GM18867 (cell line): ENCODE measurements at regions not wholly inside any gene's neighbourhood (a gene's known extent, or its start where the extent isn't known, plus 50 kb on each side); places are given as distances from the start of the nearest gene placed in this dataset.
"Not testable (repeated sequence)": the region's sequence is repeated elsewhere in the genome, so short reads cannot be mapped to it uniquely, and the experiment has no call there.

Experiments used
- ATAC-seq: cut with Tn5 transposase; IDR thresholded peaks from one replicate; pipeline ENCODE4 v1.9.1; 2021; ENCODE audit warnings: mild to moderate bottlenecking, moderate library complexity; ENCODE audit not compliant: unreplicated experiment

DNA sequence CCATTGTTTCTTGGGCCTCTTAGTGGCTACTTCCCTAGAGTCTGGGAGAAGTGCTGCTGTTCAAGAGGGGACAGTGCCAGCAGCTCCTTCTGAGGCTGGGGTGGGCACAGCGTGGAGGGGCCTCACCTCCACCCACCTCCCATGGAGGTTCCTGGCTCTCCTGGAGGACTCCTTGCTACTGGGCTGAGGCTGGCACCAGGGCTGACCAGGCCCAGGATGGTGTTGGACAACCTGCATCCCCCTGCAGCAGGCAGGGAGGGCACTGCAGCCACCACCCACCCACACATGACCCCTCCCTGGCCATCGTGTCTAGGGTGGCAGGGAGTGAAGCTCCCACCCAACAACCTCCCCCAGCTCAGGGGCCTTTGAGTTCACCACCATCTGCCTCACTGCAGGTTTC lies 1549.3 kb upstream of the USP9Y start:
- ATAC-seq, result not testable (repeated sequence)

DNA sequence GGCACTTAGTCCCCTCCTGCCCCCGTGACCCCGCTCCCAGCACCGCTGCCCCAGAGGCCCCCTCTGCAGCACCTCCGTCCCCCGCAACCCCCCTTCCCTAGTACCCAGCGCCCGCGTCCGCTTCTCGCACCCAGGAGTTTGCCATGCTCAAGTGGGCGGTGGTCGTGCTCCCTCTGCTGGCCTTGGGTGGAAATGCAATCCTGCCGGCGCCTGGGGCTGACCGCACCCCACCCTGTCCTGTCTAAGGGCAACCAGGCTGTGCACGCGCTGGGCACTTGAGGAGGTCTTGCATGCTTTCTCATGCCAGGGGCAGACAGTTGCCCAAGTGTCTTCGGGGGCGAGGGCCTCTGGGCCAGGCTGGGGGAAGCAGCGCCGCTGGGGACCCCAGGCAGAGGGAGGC lies 1544.9 kb upstream of the USP9Y start:
- ATAC-seq, result not testable (repeated sequence)

DNA sequence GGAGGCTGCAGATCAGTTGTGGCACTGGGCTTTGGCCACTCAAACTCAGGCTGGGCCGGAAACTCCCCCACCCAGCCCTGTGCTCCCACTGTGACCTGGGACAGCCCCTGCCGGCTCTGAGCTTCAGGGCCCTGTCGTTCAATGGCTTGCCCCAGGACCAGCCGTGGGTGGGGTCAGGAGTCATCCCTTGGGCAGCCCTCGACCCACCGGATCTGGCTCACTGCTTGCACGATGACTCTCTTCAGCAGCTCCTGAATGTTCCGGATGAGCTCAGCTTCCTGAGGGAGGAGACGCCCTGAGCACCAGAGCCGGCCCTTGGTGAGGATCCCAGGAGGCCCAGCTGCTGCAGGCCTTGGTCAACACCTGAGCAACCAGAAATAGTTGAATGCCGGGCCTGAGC lies 1544.2 kb upstream of the USP9Y start:
- not testable (repeated sequence) for ATAC-seq

DNA sequence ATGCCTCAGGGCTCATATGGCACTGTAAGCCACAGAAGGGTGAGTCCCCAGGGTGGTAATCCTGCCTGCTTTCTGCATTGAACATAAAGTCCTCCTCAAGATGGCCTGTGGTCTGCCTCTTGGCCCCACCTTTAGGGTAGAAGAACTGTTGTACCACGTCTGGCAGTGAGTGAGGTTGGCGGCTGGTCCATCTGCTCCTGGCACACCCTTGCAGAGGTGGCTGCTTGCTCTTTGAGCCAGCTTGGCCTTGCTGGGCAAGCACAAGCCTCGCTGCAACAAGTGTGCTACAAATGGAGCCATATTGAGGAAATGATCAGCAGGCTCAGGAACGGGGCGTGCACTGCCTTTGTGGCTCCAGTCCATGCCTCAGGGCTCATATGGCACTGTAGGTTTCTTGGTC lies 1524.0 kb upstream of the USP9Y start:
- ATAC-seq, result not testable (repeated sequence)

DNA sequence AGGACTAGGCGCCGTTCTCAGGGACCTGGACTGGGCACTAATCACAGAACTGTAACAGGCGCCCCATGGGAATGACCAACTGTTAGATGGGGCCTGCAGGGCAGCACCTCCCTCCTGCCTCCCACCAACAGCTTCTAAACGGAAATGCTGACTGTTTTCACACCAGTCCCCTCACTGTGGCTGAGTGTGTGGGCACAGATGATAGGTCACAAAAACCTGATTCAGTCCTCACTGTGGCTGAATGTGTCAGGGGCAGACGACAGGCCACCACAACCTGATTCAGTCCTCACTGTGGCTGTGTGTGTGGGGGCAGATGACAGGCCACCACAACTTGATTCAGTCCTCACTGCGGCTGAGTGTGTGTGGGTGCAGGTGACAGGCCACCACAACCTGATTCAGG lies 1499.9 kb upstream of the USP9Y start:
- not testable (repeated sequence) for ATAC-seq

DNA sequence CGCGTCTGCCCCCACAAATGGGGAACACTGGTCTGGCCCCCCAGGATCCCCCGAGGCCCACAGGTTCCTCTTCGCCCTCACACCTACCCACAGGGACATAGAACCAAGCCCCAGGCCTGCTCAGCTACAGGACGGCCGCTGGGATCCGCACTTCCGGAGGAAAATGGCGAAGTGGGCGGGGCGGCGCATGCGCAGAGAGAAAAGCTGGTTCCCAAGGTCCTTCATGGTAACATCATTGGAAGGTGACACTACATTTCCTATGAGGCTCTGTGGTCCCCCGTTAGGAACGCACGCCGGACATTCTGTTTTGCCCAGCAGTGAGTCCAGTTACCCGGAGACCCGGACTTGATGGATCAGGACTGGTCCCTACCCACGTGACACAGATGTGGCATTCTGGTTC lies 1486.2 kb upstream of the USP9Y start:
- ATAC-seq, result not testable (repeated sequence)
